ENCODE measurements at regions not wholly inside any gene's neighbourhood (a gene's known extent, or its start where the extent isn't known, plus 50 kb on each side); places are given as distances from the start of the nearest gene placed in this dataset.

DNA sequence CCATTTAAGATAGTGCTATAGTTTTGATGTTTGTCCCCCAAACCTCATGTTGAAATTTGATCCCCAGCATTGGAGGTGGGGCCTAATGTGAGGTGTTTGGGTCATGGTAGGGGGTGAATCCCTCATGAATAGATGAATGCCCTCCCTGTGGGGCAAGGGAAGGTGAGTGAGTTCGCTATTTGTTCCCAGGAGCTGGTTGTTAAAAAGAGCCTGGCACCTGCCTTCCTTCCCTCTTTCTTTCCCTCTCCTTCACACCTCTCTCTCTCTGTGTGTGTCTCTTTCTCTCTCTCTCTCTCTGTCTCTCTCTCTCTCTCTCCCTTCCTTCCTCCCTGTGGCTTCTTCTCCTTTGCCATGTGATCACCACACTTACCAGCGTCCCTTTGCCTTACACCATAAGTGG lies 160.7 kb downstream of the AASDH start:
- no peaks in the 10 kb centered on the region for H4K20me1 ChIP-seq (replicated peaks in 1 of 2; ENCODE audit: control insufficient read depth in 1 of 2, insufficient read depth in 2 of 2, low read length in 2 of 2)
- H4K5ac ChIP-seq (ENCODE audit: insufficient read length, low read depth, low read length), result peak overlapping the region; percentile 52
- no peak overlapping the region for H3K14ac ChIP-seq (ENCODE audit: insufficient read length)
- no peak overlapping the region for H3K23ac ChIP-seq (ENCODE audit: insufficient read length)
- H2BK120ac ChIP-seq (replicated peaks; ENCODE audit: low read depth, low read length), result no peak overlapping the region
- no peak overlapping the region for H3K56ac ChIP-seq (replicated peaks; ENCODE audit: insufficient read length, low read depth, low read length)
- 0 out of 2 replicates have a peak, but pooled peaks have one; percentile 25 for TF ChIP-seq SP1 (IDR thresholded peaks at IDR 0.05; ENCODE audit: low read depth, low read length)
- 0 out of 2 replicates have a peak, but pooled peaks have one; percentile 10 for TF ChIP-seq SIX5 (IDR thresholded peaks at IDR 0.05; ENCODE audit: low read depth, low read length)
- TF ChIP-seq, protein P1, sequence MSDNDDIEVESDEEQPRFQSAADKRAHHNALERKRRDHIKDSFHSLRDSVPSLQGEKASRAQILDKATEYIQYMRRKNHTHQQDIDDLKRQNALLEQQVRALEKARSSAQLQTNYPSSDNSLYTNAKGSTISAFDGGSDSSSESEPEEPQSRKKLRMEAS (IDR thresholded peaks at IDR 0.05), result peak; percentile 84
- TF ChIP-seq, protein P2, sequence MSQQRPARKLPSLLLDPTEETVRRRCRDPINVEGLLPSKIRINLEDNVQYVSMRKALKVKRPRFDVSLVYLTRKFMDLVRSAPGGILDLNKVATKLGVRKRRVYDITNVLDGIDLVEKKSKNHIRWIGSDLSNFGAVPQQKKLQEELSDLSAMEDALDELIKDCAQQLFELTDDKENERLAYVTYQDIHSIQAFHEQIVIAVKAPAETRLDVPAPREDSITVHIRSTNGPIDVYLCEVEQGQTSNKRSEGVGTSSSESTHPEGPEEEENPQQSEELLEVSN (IDR thresholded peaks at IDR 0.05), result peak; percentile 97
- TF ChIP-seq, protein P3, sequence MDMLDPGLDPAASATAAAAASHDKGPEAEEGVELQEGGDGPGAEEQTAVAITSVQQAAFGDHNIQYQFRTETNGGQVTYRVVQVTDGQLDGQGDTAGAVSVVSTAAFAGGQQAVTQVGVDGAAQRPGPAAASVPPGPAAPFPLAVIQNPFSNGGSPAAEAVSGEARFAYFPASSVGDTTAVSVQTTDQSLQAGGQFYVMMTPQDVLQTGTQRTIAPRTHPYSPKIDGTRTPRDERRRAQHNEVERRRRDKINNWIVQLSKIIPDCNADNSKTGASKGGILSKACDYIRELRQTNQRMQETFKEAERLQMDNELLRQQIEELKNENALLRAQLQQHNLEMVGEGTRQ (IDR thresholded peaks at IDR 0.05; ENCODE audit: low read length), result no peak
- no peak for TF ChIP-seq CTBP2 (IDR thresholded peaks at IDR 0.05; ENCODE audit: borderline replicate concordance, insufficient read depth, insufficient read length, low read length)
- no peak for TF ChIP-seq EP300 (IDR thresholded peaks at IDR 0.05; ENCODE audit: borderline replicate concordance in 1 of 2, low read depth in 2 of 2, low read length in 2 of 2)
- no peak for TF ChIP-seq JUN (IDR thresholded peaks at IDR 0.05; ENCODE audit: low read depth, low read length)
- peak; percentile 48 for TF ChIP-seq NANOG (IDR thresholded peaks at IDR 0.05; ENCODE audit: insufficient read depth, low read depth, low read length, poor library complexity, severe bottlenecking)
- peak; percentile 65; the same call in 1 of the 2 replicates for TF ChIP-seq JUND (IDR thresholded peaks at IDR 0.05; ENCODE audit: low read length)
- TF ChIP-seq YY1 (IDR thresholded peaks at IDR 0.05; ENCODE audit: low read depth, low read length), result peak; percentile 64
- no peak overlapping the region for H2AFZ ChIP-seq (ENCODE audit: low read length)
- H3K9ac ChIP-seq (replicated peaks in 1 of 4; ENCODE audit: extremely low read depth in 1 of 4, low read depth in 3 of 4, low read length in 3 of 4), result no peak overlapping the region
- peak overlapping the region; percentile 71; the same call in 1 of the 2 replicates for H2BK12ac ChIP-seq (ENCODE audit: low read depth, low read length)
- DNase-seq (ENCODE audit: low read depth in 1 of 2, low spot score in 2 of 2) (no peak), FAIRE-seq (peak; percentile 97)
- no peaks in the 10 kb centered on the region; the same call in 1 of the 2 replicates for H3K23me2 ChIP-seq (ENCODE audit: low read depth, low read length)
- no peaks in the 10 kb centered on the region for H3K79me2 ChIP-seq (ENCODE audit: control insufficient read depth in 1 of 2, insufficient read depth in 2 of 2, low read length in 2 of 2)
- no peaks in the 10 kb centered on the region for H3K36me3 ChIP-seq (ENCODE audit: control insufficient read depth in 2 of 4, insufficient read depth in 4 of 4, low read length in 3 of 4)
- no peak overlapping the region for H2BK20ac ChIP-seq (ENCODE audit: low read length)
- no peak overlapping the region; the same call in 1 of the 2 replicates for H3K18ac ChIP-seq (ENCODE audit: extremely low read depth, low read length)
- no peak overlapping the region for H2BK5ac ChIP-seq (ENCODE audit: low read depth, low read length)
- no peak overlapping the region for H3K4ac ChIP-seq (replicated peaks; ENCODE audit: insufficient read length, low read depth, low read length)
- no peak overlapping the region for H2AK5ac ChIP-seq (ENCODE audit: low read depth, low read length)
- 30% methylated on average over 2 of the region's 2 CpGs; no CpG with 5 or more reads in 1 of the 2 experiments for WGBS, 2 experiments (ENCODE audit: extremely low coverage in 1 of 2, insufficient coverage in 1 of 2, insufficient read length in 1 of 2, insufficient replicate concordance in 2 of 2, low coverage in 1 of 2, low lambda C conversion rate in 2 of 2, missing lambda C conversion rate in 1 of 2)
- H3K27ac ChIP-seq (ENCODE audit: low read depth, low read length), result no peak overlapping the region
- H3K4me2 ChIP-seq (ENCODE audit: insufficient read depth in 1 of 2, low read depth in 2 of 2, low read length in 2 of 2), result peak overlapping the region; percentile 10 to 18; a peak in 2 of 4 replicates
- H2BK15ac ChIP-seq (ENCODE audit: low read length), result no peak overlapping the region
- peaks cover 0 to 10% (median 6%) of the 10 kb centered on the region in 4 experiments; a peak in 2 of 7 replicates for H3K4me1 ChIP-seq (replicated peaks in 1 of 4; ENCODE audit: control insufficient read depth in 3 of 4, insufficient read depth in 4 of 4, low read length in 3 of 4)
- no peak overlapping the region for H4K8ac ChIP-seq (ENCODE audit: extremely low read depth, insufficient read depth, low read length)
- CTCF ChIA-PET (ENCODE audit: partially characterized antibody), result interaction anchor here (0.9 kb wide), 2 partner anchors 16 to 96 kb away, joined by 3 read pairs; no protein-coding TSS in a partner anchor
- no peak overlapping the region for H4K91ac ChIP-seq (replicated peaks; ENCODE audit: insufficient read length, low read length)
- H3K9me3 ChIP-seq (ENCODE audit: insufficient read depth in 2 of 2, low read depth in 1 of 2, low read length in 1 of 2), result peaks cover 0 to 2% of the 10 kb centered on the region in 2 experiments; a peak in 1 of 4 replicates
- H3K27me3 ChIP-seq (replicated peaks in 1 of 4; ENCODE audit: control insufficient read depth in 3 of 4, extremely low read depth in 1 of 4, insufficient read depth in 3 of 4, low read length in 3 of 4), result no peaks in the 10 kb centered on the region
- no peaks in the 10 kb centered on the region for H3K79me1 ChIP-seq (ENCODE audit: low read depth, low read length)
- POLR2A ChIA-PET (ENCODE audit: partially characterized antibody), result interaction anchor here (0.7 to 1.7 kb wide), 3 partner anchors 9 to 177 kb away, joined by 3 to 4 read pairs (median 3); no protein-coding TSS in a partner anchor
- H3K4me3 ChIP-seq (ENCODE audit: extremely low read depth in 1 of 4, insufficient read depth in 2 of 4, low read depth in 3 of 4, low read length in 4 of 4), result no peak overlapping the region
